Breast epithelium (tissue), 4 donors: ENCODE measurements at regions not wholly inside any gene's neighbourhood (a gene's known extent, or its start where the extent isn't known, plus 50 kb on each side); places are given as distances from the start of the nearest gene placed in this dataset.

Source experiments
- DNase-seq, 2 donors: peaks; one replicate each; pipeline ENCODE4 v3.0.0-alpha.2; 2019; ENCODE audit warnings: low spot score in 2 of 2
- H3K27ac ChIP-seq, 2 donors: fragments of 200-600 bp; sonication (generic) in 1 of 2; one replicate each; pipeline ENCODE4 v1.5.1; 2016 to 2019; ENCODE audit warnings: mild to moderate bottlenecking in 1 of 2
- H3K27me3 ChIP-seq, 2 donors: fragments of 200-600 bp; sonication (generic) in 1 of 2; one replicate each; pipeline versions ENCODE4 v1.5.1 to v1.6.0; 2017 to 2019; ENCODE audit warnings: control low read depth in 1 of 2, mild to moderate bottlenecking in 1 of 2
- H3K36me3 ChIP-seq: fragments of 200-600 bp; one replicate; pipeline ENCODE4 v1.5.1; 2019
- H3K4me1 ChIP-seq, 2 donors: fragments of 200-600 bp; sonication (generic); one replicate each; pipeline ENCODE4 v1.5.1; 2016 to 2019; ENCODE audit warnings: control low read depth in 1 of 2
- H3K4me3 ChIP-seq, 3 donors: fragments of 200-600 bp; sonication (generic); 1 replicate in 2 of 3; 2 replicates in 1 of 3; pipeline ENCODE4 v1.5.1; 2016 to 2019; ENCODE audit warnings: mild to moderate bottlenecking in 3 of 3, moderate library complexity in 2 of 3
- H3K9me3 ChIP-seq, 2 donors: fragments of 200-600 bp; sonication (generic) in 1 of 2; one replicate each; pipeline ENCODE4 v1.5.1; 2016 to 2019; ENCODE audit warnings: control low read depth in 1 of 2
- CTCF ChIP-seq, 3 donors: fragments of 450-650 bp; IDR thresholded peaks; one replicate each; pipeline ENCODE4 v1.5.1; 2016 to 2017; ENCODE audit warnings: antibody characterized with exemption in 3 of 3, mild to moderate bottlenecking in 3 of 3, moderate library complexity in 3 of 3
- POLR2A ChIP-seq: fragments of 450-650 bp; IDR thresholded peaks from one replicate; pipeline ENCODE4 v1.6.1; 2016; ENCODE audit warnings: antibody characterized with exemption, mild to moderate bottlenecking, moderate library complexity
- POLR2AphosphoS5 ChIP-seq, 3 donors: sonication (generic); formaldehyde crosslinking; IDR thresholded peaks; one replicate each; pipeline ENCODE4 v1.6.1; 2017; ENCODE audit warnings: antibody characterized with exemption in 3 of 3
- intact Hi-C: fragments of 100-400 bp; cut with DNase I; formaldehyde crosslinking; loops from one replicate; pipeline ENCODE4 v1.15.1; 2023; ENCODE audit warnings: low total_unique reads

GRCh38 chr6:132950566-132950965 lies 136.2 kb downstream of the RPS12 start:
- H3K9me3 ChIP-seq: no peaks in the 10 kb centered on the region
- intact Hi-C loops: no loop called here
- TF ChIP-seq POLR2AphosphoS5 (IDR thresholded peaks at IDR 0.05): no peak
- TF ChIP-seq CTCF (IDR thresholded peaks at IDR 0.05): no peak
- TF ChIP-seq POLR2A: no peak
- no peaks in the 10 kb centered on the region for H3K27me3 ChIP-seq
- no peaks in the 10 kb centered on the region for H3K4me1 ChIP-seq
- H3K27ac ChIP-seq: no peak overlapping the region
- no peak for DNase-seq
- H3K36me3 ChIP-seq: no peaks in the 10 kb centered on the region
- H3K4me3 ChIP-seq: no peak overlapping the region

GRCh38 chr6:132952031-132952867 lies 137.9 kb downstream of the RPS12 start:
- no peaks in the 10 kb centered on the region for H3K9me3 ChIP-seq
- no peaks in the 10 kb centered on the region for H3K27me3 ChIP-seq
- TF ChIP-seq CTCF (IDR thresholded peaks at IDR 0.05): no peak
- TF ChIP-seq POLR2AphosphoS5 (IDR thresholded peaks at IDR 0.05): no peak
- TF ChIP-seq POLR2A: no peak

GRCh38 chr6:132952986-132953385 lies 138.6 kb downstream of the RPS12 start:
- Histone ChIP-seq H3K9me3 (no peaks in the 10 kb centered on the region), H3K4me1 (no peaks in the 10 kb centered on the region), H3K4me3 (no peak overlapping the region), H3K27me3 (no peaks in the 10 kb centered on the region), H3K36me3 (no peaks in the 10 kb centered on the region), H3K27ac (no peak overlapping the region)
- TF ChIP-seq POLR2AphosphoS5 (IDR thresholded peaks at IDR 0.05) (no peak), POLR2A (no peak), CTCF (IDR thresholded peaks at IDR 0.05) (no peak)
- intact Hi-C loops: no loop called here
- DNase-seq: no peak

More at GRCh38 chr6:132952031-132952867, 137.9 kb downstream of the RPS12 start:
- DNase-seq: no peak
- H3K4me3 ChIP-seq: no peak overlapping the region
- intact Hi-C loops: no loop called here
- no peaks in the 10 kb centered on the region for H3K4me1 ChIP-seq
- H3K36me3 ChIP-seq: no peaks in the 10 kb centered on the region
- no peak overlapping the region for H3K27ac ChIP-seq

- Histone ChIP-seq H3K4me1 (no peaks in the 10 kb centered on the region), H3K27ac (no peak overlapping the region), H3K9me3 (no peaks in the 10 kb centered on the region), H3K36me3 (no peaks in the 10 kb centered on the region), H3K27me3 (no peaks in the 10 kb centered on the region), H3K4me3 (no peak overlapping the region)
- no peak for TF ChIP-seq CTCF (IDR thresholded peaks at IDR 0.05)
- TF ChIP-seq POLR2AphosphoS5 (IDR thresholded peaks at IDR 0.05): no peak
- TF ChIP-seq POLR2A: no peak
- intact Hi-C loops: no loop called here
- DNase-seq: no peak
Observed at GRCh38 chr6:132954222-132954621, 139.9 kb downstream of the RPS12 start.

GRCh38 chr6:132954936-132955335 lies 140.6 kb downstream of the RPS12 start:
- H3K36me3 ChIP-seq: no peaks in the 10 kb centered on the region
- H3K27ac ChIP-seq: no peak overlapping the region
- no peaks in the 10 kb centered on the region for H3K4me1 ChIP-seq
- no peak for DNase-seq
- intact Hi-C loops: no loop called here
- H3K4me3 ChIP-seq: no peak overlapping the region
- TF ChIP-seq CTCF (IDR thresholded peaks at IDR 0.05) (no peak), POLR2AphosphoS5 (IDR thresholded peaks at IDR 0.05) (no peak), POLR2A (no peak)
- H3K27me3 ChIP-seq: no peaks in the 10 kb centered on the region
- no peaks in the 10 kb centered on the region for H3K9me3 ChIP-seq
